Chondrocyte (in vitro differentiated cells): ENCODE measurements at regions not wholly inside any gene's neighbourhood (a gene's known extent, or its start where the extent isn't known, plus 50 kb on each side); places are given as distances from the start of the nearest gene placed in this dataset.

Source experiments
- DNase-seq: peaks from one replicate; pipeline ENCODE4 v3.0.0; 2021; ENCODE audit warnings: mixed read lengths, low spot score
- H3K27ac Mint-ChIP-seq: one replicate; pipeline ENCODE4 v1.8.0; 2021; ENCODE audit warnings: mild to moderate bottlenecking, moderate library complexity, mixed read lengths; ENCODE audit not compliant: unreplicated experiment
- H3K27me3 Mint-ChIP-seq: 2 replicates; pipeline ENCODE4 v1.8.0; 2021; ENCODE audit warnings: low read depth, mixed read lengths
- H3K36me3 Mint-ChIP-seq: 2 replicates; pipeline ENCODE4 v1.8.0; 2021; ENCODE audit warnings: low read depth, mixed read lengths
- H3K4me1 Mint-ChIP-seq: 2 replicates; pipeline ENCODE4 v1.8.0; 2021; ENCODE audit warnings: low read depth, mild to moderate bottlenecking, mixed read lengths
- H3K4me3 Mint-ChIP-seq: one replicate; pipeline ENCODE4 v1.8.0; 2021; ENCODE audit warnings: mild to moderate bottlenecking, moderate library complexity, mixed read lengths; ENCODE audit not compliant: unreplicated experiment
- H3K9me3 Mint-ChIP-seq: 2 replicates; pipeline ENCODE4 v1.8.0; 2021; ENCODE audit warnings: low read depth, mixed read lengths
- TF ChIP-seq, protein P1 (sequence below): fragments of 200-600 bp; sonication (generic); IDR thresholded peaks from 2 replicates; pipeline ENCODE4 v1.5.0; 2021; ENCODE audit warnings: antibody characterized with exemption, mild to moderate bottlenecking, moderate library complexity

DNA sequence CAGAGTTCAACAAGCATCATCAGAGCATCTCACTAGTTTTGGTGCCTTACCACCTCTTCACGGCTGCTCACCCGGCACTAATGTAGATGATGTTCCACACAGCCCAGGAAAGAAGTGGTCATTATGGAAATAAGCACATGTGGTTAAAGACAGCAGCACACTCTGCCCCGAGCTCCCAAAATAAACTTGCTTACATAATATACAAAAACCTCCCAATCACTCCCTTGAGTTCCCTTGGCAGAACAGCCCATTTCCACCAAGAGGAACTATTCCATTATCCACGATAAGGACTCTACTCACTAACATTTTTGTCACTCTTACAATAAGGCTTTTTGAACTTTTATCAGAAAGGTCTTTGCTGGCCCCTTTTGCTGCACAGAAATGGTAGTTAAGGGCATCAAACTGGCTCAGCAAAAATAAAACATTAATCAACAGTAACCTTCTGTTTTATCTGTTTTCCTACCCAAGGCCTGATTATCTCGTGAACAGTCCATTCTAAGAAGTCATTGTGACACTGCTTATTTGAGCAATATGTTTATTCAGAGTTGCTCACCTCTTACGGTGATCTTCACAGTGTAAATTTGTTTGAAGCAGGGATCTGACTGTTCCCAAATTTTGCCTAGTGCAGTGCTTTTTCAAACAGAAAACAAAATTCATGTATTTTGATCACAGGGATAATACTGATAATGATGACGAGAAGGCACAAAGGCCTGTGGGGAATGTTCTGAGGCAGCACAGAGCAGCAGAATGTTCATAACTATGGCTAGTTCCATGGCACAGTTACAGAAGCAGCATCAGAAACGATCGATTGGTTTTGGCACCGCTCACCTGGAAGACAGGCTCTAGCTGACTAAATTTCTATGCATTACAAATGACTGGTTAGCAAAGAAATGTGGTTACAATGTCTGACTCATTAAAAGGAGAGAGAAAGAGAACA, 399.8 kb upstream of the PIK3R1 start:
- Mint-ChIP-seq H3K36me3 (peaks cover 2% of the 10 kb centered on the region), H3K4me1 (peaks cover 13% of the 10 kb centered on the region), H3K9me3 (peaks cover 3% of the 10 kb centered on the region), H3K27me3 (no peaks in the 10 kb centered on the region), H3K27ac (no peak overlapping the region), H3K4me3 (no peak overlapping the region)
- no peak for DNase-seq
- TF ChIP-seq, protein P1, sequence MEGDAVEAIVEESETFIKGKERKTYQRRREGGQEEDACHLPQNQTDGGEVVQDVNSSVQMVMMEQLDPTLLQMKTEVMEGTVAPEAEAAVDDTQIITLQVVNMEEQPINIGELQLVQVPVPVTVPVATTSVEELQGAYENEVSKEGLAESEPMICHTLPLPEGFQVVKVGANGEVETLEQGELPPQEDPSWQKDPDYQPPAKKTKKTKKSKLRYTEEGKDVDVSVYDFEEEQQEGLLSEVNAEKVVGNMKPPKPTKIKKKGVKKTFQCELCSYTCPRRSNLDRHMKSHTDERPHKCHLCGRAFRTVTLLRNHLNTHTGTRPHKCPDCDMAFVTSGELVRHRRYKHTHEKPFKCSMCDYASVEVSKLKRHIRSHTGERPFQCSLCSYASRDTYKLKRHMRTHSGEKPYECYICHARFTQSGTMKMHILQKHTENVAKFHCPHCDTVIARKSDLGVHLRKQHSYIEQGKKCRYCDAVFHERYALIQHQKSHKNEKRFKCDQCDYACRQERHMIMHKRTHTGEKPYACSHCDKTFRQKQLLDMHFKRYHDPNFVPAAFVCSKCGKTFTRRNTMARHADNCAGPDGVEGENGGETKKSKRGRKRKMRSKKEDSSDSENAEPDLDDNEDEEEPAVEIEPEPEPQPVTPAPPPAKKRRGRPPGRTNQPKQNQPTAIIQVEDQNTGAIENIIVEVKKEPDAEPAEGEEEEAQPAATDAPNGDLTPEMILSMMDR = no peak

DNA sequence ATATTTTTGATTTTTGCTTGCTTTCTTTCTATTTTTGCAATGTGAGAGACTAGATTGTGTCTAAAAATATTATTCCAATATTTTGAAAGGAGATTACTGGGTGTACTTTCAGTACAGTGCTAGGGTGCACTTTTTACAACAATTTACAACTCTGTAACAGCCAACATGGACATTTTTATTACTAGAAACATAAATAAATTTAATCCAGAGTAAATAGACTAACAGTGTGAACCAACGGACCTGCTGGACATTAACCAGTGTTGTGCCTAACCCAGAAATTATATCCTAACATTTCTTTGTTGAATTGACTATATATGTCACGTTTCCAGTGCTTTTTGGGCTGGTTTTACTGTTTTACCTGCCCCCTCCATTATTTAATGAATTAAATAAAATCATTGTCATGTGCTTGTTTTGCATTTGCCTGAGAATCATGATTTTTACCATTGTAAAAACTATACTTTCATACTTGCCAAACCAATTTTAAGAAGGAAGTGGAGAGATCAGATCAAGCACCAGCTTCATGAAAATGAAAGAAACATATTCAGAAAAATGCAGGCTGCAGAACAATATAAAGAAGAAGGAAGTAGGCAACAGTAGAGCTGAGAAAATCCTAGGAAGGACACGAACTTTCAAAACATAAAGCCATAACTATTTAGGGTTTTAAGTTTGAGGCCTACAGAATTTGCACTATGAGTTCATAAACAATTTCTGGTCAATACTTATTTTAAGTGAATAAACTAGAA, 400.8 kb upstream of the PIK3R1 start:
- Mint-ChIP-seq H3K27ac (no peak overlapping the region), H3K9me3 (peaks cover under 1% of the 10 kb centered on the region), H3K4me1 (peaks cover 17% of the 10 kb centered on the region), H3K27me3 (no peaks in the 10 kb centered on the region), H3K4me3 (no peak overlapping the region), H3K36me3 (peaks cover 2% of the 10 kb centered on the region)
- TF ChIP-seq, protein P1 = no peak
- DNase-seq = no peak

DNA sequence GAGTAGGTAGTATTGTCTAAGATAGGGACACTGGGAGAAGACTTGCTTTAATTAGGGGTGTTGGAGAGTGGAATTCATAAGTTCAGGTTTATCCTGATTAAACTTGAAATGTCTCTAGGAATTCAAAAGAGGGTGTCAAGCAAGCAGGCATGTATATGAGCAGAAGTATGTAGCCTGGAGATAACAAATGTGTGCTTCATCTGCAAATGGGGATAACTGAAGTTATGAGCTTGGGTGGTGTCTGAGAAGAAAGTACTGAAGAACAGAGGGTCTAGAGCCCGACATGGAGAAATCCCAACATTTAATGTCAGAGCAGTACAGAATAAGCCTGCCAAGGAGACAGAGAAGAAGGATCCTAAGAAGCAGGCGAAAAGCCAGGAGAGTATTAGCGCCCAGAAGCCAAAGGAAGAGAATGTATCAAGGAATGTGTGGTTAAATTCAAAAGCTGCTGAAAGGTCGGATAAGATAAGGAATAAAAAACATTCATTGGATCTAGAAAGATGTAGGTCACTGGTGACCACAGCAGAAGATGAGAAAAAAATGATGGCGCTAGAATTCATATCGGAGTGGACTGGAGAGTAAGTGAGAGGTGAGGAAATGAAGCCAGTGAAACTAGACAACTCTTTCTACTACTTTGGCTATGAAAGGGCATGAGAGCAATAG, 401.5 kb upstream of the PIK3R1 start:
- H3K9me3 Mint-ChIP-seq = no peaks in the 10 kb centered on the region
- H3K27me3 Mint-ChIP-seq = no peaks in the 10 kb centered on the region
- TF ChIP-seq, protein P1 = no peak
- H3K36me3 Mint-ChIP-seq = peaks cover 1% of the 10 kb centered on the region
- no peak for DNase-seq
- no peak overlapping the region for H3K4me3 Mint-ChIP-seq
- H3K27ac Mint-ChIP-seq = no peak overlapping the region
- H3K4me1 Mint-ChIP-seq = peaks cover 25% of the 10 kb centered on the region

DNA sequence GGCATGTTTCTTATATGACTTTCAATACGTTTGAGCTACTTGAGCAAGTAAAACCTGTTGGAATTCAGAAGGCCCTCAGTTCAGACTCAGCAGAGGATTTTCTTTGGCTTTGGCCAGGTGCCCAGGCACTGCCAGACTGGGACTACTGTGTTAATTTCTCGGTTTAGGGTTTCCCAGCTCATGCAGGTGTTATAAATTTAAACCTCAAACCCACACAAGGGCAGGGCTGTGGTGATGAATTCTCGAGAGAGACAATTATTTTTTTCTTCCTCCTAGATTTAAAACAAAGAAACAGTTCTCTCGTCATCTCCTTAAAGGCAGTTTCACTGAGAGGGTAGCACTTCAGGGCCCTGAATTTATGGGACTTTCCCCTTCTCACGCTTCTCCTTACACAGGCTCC, 406.0 kb upstream of the PIK3R1 start:
- H3K36me3 Mint-ChIP-seq = no peaks in the 10 kb centered on the region
- TF ChIP-seq, protein P1 = no peak
- H3K27ac Mint-ChIP-seq = peak overlapping the region; percentile 6
- no peaks in the 10 kb centered on the region for H3K9me3 Mint-ChIP-seq
- H3K27me3 Mint-ChIP-seq = no peaks in the 10 kb centered on the region
- H3K4me1 Mint-ChIP-seq = peaks cover 49% of the 10 kb centered on the region
- DNase-seq = no peak
- no peak overlapping the region for H3K4me3 Mint-ChIP-seq

DNA sequence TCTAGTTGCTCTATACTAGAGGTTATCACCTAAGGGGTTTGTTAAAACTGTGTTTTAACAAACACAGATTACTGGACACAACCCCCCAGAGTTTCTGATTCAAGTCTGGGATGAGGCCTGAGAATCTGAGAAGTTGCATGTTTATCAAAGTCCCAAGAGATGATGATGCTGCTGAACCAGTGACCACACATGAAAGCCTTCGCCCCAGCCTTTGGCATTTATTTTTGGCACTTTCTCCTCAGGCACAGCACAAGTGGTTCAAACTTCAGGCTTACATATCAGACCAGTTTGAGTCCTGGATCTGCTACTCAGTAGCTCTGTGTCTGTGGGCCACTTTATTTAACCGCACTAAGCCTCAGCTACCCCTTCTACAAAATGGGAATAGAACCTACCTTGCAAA, 407.2 kb upstream of the PIK3R1 start:
- Mint-ChIP-seq H3K4me1 (peaks cover 51% of the 10 kb centered on the region), H3K27ac (no peak overlapping the region), H3K4me3 (no peak overlapping the region), H3K27me3 (no peaks in the 10 kb centered on the region), H3K9me3 (no peaks in the 10 kb centered on the region), H3K36me3 (no peaks in the 10 kb centered on the region)
- TF ChIP-seq, protein P1 = no peak
- DNase-seq = no peak
